ENCODE measurements at regions not wholly inside any gene's neighbourhood (a gene's known extent, or its start where the extent isn't known, plus 50 kb on each side); places are given as distances from the start of the nearest gene placed in this dataset.

DNA sequence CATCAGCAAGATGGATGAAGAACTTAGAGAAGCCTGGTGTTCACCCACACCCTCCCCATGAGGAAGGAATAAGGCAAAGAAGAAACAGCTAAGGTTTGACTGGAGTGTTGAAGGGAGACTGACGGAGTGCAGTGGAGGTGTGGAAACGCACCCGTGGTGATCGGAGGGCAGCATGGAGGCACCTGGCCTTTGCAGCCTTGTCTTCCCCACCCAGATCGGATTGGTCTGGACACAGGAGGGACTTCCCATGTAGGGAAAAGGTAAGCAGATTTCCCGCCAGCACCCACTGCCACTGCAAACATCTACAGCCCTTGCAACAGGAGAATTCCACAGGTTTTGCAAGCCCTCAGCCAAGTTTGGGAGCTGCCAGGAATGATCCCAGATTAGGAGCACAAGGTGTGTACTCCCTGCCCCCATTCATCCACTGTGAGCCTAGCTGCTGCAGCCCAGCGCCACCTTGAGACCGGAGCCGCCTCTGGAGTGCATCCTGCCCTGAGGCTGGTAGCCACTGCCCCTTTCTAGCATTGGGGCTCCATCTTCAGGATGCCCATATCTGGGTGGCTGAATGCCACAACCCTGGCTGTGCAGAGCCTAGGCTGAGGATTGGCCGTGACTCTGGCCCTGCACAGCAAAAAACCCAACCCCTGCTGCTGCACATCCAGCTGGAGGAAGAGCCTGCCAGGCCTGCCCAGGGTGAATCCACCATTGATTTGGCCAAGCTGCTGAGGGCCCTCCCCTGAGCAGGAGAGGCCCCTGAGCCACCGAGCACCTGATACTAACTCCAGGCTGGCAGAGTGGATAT lies 411.1 kb downstream of the TMEM121 start:
- 89% methylated on average over 6 of the region's 11 CpGs for WGBS
- H3K27ac ChIP-seq, result no peak overlapping the region
- H3K36me3 ChIP-seq, result no peaks in the 10 kb centered on the region
- H3K4me3 ChIP-seq, result no peak overlapping the region
- peak; percentile 31 to 59 for DNase-seq (ENCODE audit: low spot score in 2 of 2)
- peaks cover 7% of the 10 kb centered on the region for H3K27me3 ChIP-seq
- no peaks in the 10 kb centered on the region for H3K4me1 ChIP-seq
- TF ChIP-seq, protein P1, sequence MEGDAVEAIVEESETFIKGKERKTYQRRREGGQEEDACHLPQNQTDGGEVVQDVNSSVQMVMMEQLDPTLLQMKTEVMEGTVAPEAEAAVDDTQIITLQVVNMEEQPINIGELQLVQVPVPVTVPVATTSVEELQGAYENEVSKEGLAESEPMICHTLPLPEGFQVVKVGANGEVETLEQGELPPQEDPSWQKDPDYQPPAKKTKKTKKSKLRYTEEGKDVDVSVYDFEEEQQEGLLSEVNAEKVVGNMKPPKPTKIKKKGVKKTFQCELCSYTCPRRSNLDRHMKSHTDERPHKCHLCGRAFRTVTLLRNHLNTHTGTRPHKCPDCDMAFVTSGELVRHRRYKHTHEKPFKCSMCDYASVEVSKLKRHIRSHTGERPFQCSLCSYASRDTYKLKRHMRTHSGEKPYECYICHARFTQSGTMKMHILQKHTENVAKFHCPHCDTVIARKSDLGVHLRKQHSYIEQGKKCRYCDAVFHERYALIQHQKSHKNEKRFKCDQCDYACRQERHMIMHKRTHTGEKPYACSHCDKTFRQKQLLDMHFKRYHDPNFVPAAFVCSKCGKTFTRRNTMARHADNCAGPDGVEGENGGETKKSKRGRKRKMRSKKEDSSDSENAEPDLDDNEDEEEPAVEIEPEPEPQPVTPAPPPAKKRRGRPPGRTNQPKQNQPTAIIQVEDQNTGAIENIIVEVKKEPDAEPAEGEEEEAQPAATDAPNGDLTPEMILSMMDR (IDR thresholded peaks at IDR 0.05), result no peak
- no peak for TF ChIP-seq EP300 (IDR thresholded peaks at IDR 0.05)
- peaks cover 24% of the 10 kb centered on the region for H3K9me3 ChIP-seq

DNA sequence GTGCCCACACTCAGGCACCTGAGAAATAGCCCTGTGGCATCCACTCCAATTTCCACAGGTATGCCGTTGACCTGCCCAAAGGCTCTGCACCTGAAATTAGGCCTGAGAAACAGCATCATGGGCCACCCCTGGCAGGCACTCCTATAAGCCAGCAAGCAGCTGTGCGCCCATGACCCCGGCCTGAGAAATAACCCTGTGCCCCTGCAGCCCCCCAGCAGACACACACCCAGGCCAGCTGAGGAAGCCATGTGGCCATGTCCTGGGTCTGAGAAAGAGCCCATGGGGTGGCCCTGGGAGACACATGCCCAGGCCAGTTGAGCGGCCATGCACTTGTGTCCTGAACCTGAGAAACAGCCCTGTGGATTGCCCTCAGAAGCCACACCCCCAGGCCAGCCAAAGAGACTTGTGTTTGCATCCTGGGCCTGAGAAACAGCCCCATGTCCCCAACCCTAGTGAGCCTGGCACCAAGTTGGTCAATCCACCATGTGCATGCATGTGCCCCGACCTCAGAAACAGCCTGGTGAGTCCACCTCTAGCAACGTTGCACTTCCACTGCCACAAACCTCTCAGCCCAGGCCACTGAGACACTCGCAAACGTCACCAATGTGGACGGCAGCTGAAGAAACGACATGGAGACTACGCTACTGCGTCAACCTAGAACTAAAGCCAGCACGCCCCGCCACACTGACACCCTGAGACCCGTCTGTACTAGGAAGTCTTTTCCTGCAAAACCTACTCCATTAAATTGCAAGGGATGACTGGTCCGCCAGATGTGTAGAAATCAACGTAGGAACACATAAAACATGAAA lies 411.9 kb downstream of the TMEM121 start:
- DNase-seq (ENCODE audit: low spot score in 2 of 2), result peak; percentile 54 to 64
- peaks cover 3% of the 10 kb centered on the region for H3K27me3 ChIP-seq
- peaks cover 24% of the 10 kb centered on the region for H3K9me3 ChIP-seq
- 92% methylated on average over 11 of the region's 17 CpGs for WGBS
- H3K4me1 ChIP-seq, result no peaks in the 10 kb centered on the region
- no peak overlapping the region for H3K27ac ChIP-seq
- H3K36me3 ChIP-seq, result no peaks in the 10 kb centered on the region
- no peak overlapping the region for H3K4me3 ChIP-seq
- TF ChIP-seq POLR2A (IDR thresholded peaks at IDR 0.05) (no peak), EP300 (IDR thresholded peaks at IDR 0.05) (no peak), POLR2AphosphoS5 (IDR thresholded peaks at IDR 0.05) (no peak)
- TF ChIP-seq, protein P1 (IDR thresholded peaks at IDR 0.05), result no peak

DNA sequence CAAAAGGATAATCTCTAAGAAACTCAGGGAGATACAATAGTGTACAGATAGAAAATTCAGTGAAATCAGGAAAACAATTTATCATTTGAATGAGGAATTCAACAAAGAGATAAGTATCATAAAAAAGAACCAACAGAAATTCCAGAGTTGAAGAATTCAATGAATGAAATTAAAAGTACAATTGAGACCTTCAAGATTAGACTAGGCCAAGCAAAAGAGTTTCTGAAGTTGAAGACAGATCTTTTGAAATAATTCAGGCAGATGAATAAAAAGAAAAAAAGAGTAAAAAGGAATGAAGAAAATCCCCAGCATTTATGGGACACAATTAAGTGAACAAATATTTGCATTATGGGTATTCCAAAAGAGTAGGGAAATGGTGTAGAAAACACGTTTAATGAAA lies 412.6 kb downstream of the TMEM121 start:
- no peak for DNase-seq (ENCODE audit: low spot score in 2 of 2)
- H3K4me1 ChIP-seq, result no peaks in the 10 kb centered on the region
- 50% methylated on average over 1 of the region's 1 CpG for WGBS
- no peaks in the 10 kb centered on the region for H3K36me3 ChIP-seq
- H3K27me3 ChIP-seq, result peaks cover 3% of the 10 kb centered on the region
- TF ChIP-seq POLR2A (IDR thresholded peaks at IDR 0.05) (no peak), EP300 (IDR thresholded peaks at IDR 0.05) (no peak), POLR2AphosphoS5 (IDR thresholded peaks at IDR 0.05) (no peak)
- TF ChIP-seq, protein P1 (IDR thresholded peaks at IDR 0.05), result no peak
- H3K9me3 ChIP-seq, result peaks cover 24% of the 10 kb centered on the region
- H3K4me3 ChIP-seq, result no peak overlapping the region
- no peak overlapping the region for H3K27ac ChIP-seq

DNA sequence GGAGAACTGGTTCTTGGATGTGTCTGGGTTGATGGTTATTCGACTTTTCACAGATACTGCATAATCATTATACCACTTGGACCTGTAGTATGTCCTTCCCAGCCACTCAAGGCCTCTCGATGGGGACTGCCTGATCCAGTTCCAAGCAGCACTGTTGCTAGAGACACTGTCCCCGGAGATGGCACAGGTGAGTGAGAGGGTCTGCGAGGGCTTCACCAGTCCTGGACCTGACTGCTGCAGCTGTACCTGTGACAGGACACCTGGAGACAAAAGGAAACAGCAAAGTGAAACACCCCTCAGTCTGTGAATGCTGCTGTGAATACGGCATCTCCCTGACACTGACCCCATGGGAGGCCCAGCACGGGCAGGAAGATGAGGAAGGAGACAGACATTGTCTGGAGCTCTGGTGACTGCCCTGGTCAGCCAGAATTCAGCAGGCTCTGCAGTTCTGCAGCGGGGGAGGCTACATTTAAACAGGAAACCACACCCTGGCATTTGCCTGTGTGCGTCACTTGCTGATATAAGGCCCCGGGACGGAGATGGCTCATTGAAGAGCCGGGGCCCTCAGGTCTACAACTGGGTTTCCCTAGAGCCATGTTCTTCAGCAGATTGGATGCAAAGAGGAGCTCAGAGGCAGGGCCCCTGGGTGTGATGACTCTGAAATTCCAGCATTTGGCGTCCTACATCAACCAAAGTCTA lies 413.6 kb downstream of the TMEM121 start:
- DNase-seq (ENCODE audit: low spot score in 2 of 2), result peak; percentile 30 to 49
- Histone ChIP-seq H3K27me3 (peaks cover 3% of the 10 kb centered on the region), H3K36me3 (no peaks in the 10 kb centered on the region), H3K27ac (no peak overlapping the region), H3K4me3 (no peak overlapping the region), H3K4me1 (no peaks in the 10 kb centered on the region), H3K9me3 (peaks cover 24% of the 10 kb centered on the region)
- TF ChIP-seq POLR2A (IDR thresholded peaks at IDR 0.05), result no peak
- TF ChIP-seq, protein P1 (IDR thresholded peaks at IDR 0.05), result no peak
- TF ChIP-seq EP300 (IDR thresholded peaks at IDR 0.05), result no peak
- 79% methylated on average over 10 of the region's 12 CpGs for WGBS
